Caco-2 (cell line): ENCODE measurements at regions not wholly inside any gene's neighbourhood (a gene's known extent, or its start where the extent isn't known, plus 50 kb on each side); places are given as distances from the start of the nearest gene placed in this dataset.
A peak's percentile ranks its signal among the peaks of the same experiment; 100 is the strongest.

Experiments
- BruUV-seq: library from RNA; stranded (reverse); fragments of 400-500 nt; replicated peaks from 2 replicates; lab custom pipeline; 2021; lab: Mats Ljungman, UMichigan
- CTCF ChIA-PET: fragments of 300-600 bp; sonication (Branson Sonifier 250); formaldehyde crosslinking; loops from one replicate; lab custom pipeline; 2022; ENCODE audit warnings: antibody characterized with exemption; lab: Charles Lee
- POLR2A ChIA-PET: fragments of 300-600 bp; sonication (Branson Sonifier 250); formaldehyde crosslinking; loops from one replicate; lab custom pipeline; 2022; ENCODE audit warnings: antibody characterized with exemption; lab: Charles Lee
- DNase-seq, 2 experiments: peaks; one replicate each; pipeline versions ENCODE4 v3.0.0 to v3.0.0-alpha.2; 2020 to 2022
- H3K27me3 ChIP-seq: replicated peaks from 2 replicates; pipeline ENCODE4 v1.6.0; 2011; ENCODE audit warnings: low read length; ENCODE audit not compliant: control insufficient read depth, insufficient read depth
- H3K36me3 ChIP-seq: 2 replicates; pipeline ENCODE4 v1.5.1; 2011; ENCODE audit warnings: low read length; ENCODE audit not compliant: control insufficient read depth, insufficient read depth
- H3K4me1 ChIP-seq: fragments of 250-450 bp; sonication (Bioruptor Pico); 2 replicates; pipeline ENCODE4 v1.5.1; 2020; ENCODE audit warnings: mild to moderate bottlenecking
- H3K4me3 ChIP-seq: 2 replicates; pipeline ENCODE4 v1.5.1; 2011; ENCODE audit warnings: low read depth, mild to moderate bottlenecking, control low read depth, low read length
- H3K9me3 ChIP-seq: fragments of 250-450 bp; sonication (Bioruptor Pico); 2 replicates; pipeline ENCODE4 v1.5.1; 2020; ENCODE audit warnings: mild to moderate bottlenecking, moderate library complexity
- H3K27ac Mint-ChIP-seq: one replicate; pipeline ENCODE4 v1.8.0; 2022; ENCODE audit warnings: mixed read lengths; ENCODE audit not compliant: unreplicated experiment
- H3K27me3 Mint-ChIP-seq: one replicate; pipeline ENCODE4 v1.8.0; 2022; ENCODE audit warnings: mixed read lengths; ENCODE audit not compliant: insufficient read depth, unreplicated experiment
- H3K36me3 Mint-ChIP-seq: one replicate; pipeline ENCODE4 v1.8.0; 2022; ENCODE audit warnings: mild to moderate bottlenecking, mixed read lengths; ENCODE audit not compliant: insufficient read depth, unreplicated experiment
- H3K4me1 Mint-ChIP-seq: one replicate; pipeline ENCODE4 v1.8.0; 2022; ENCODE audit warnings: low read depth, mixed read lengths; ENCODE audit not compliant: unreplicated experiment
- H3K4me3 Mint-ChIP-seq: one replicate; pipeline ENCODE4 v1.8.0; 2022; ENCODE audit warnings: mild to moderate bottlenecking, moderate library complexity, mixed read lengths; ENCODE audit not compliant: unreplicated experiment
- H3K9me3 Mint-ChIP-seq: one replicate; pipeline ENCODE4 v1.8.0; 2022; ENCODE audit warnings: mixed read lengths; ENCODE audit not compliant: unreplicated experiment
- CTCF ChIP-seq, 2 experiments: fragments of 200-600 bp in 1 of 2; IDR thresholded peaks; 1 replicate in 1 of 2; 2 replicates in 1 of 2; pipeline versions ENCODE4 v1.5.1 to v1.8.0; 2011 to 2022; ENCODE audit warnings: antibody characterized with exemption in 1 of 2, control low read depth in 1 of 2, inconsistent platforms in 1 of 2, low read depth in 1 of 2, low read length in 1 of 2, mild to moderate bottlenecking in 1 of 2, moderate library complexity in 1 of 2; ENCODE audit not compliant: insufficient read depth in 1 of 2, severe bottlenecking in 1 of 2, unreplicated experiment in 1 of 2
- intact Hi-C: fragments of 100-400 bp; cut with micrococcal nuclease; formaldehyde crosslinking; loops from one replicate; pipeline ENCODE4 v1.10.0; 2022; ENCODE audit not compliant: unreplicated experiment

- Histone ChIP-seq H3K4me3 (no peak overlapping the region), H3K4me1 (no peaks in the 10 kb centered on the region), H3K36me3 (no peaks in the 10 kb centered on the region), H3K27me3 (no peaks in the 10 kb centered on the region), H3K9me3 (no peaks in the 10 kb centered on the region)
- no peaks in the 10 kb centered on the region for H3K36me3 Mint-ChIP-seq
- H3K4me3 Mint-ChIP-seq, result peak overlapping the region; percentile 23
- no peak for TF ChIP-seq CTCF (IDR thresholded peaks at IDR 0.05; ENCODE audit: insufficient read depth in 1 of 2, low read depth in 1 of 2, low read length in 1 of 2, severe bottlenecking in 1 of 2, unreplicated experiment in 1 of 2)
- intact Hi-C loops, result loop anchor here (10.0 kb wide), 2 partner anchors 167 to 717 kb away; no protein-coding TSS in a partner anchor
- no TSS peak for BruUV-seq
- H3K4me1 Mint-ChIP-seq, result no peaks in the 10 kb centered on the region
- no peak for DNase-seq
- ChIA-PET POLR2A (no interaction called here), CTCF (no interaction called here)
- peaks cover 6% of the 10 kb centered on the region for H3K27me3 Mint-ChIP-seq
- no peak overlapping the region for H3K27ac Mint-ChIP-seq
- no peaks in the 10 kb centered on the region for H3K9me3 Mint-ChIP-seq
Measured at GRCh38 chr5:50967563-50968355, 301.3 kb downstream of the PARP8 start.

DNA sequence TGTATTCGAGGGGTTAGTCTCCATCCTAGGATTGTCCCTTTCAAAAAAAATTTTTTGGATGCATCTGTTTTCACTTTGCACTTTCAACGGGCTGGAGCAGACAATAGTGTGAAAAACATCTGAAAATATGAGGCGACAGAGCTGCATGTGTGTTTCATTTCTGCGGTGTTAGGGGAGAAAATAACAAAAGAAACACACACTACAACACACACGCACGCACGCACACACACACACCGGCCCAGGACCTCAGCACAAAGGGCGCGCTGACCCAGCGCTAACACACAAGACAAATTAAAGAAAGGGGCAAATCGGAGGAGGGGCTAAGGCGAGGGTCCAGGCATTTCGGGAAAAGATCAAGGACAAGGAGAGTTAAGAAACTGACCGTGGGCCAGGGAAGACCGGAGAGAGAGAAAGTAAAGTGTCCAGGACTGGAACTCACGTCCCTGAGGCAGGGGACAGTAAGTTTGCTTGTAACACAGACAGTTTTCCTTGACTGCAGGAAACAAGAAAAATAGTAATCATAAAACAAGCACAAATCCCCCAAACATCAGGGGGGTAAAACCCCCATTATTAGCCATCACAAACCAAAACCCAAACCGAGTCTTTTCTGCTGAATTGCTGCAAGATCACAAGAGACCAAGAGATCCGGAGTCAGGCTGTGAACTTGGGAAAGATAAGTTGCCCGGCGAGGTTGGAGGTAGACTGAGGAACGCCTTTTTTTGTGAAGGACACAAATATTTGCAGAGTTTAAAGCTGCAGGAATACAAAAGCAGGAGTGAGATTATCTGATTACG, 302.1 kb downstream of the PARP8 start:
- H3K36me3 Mint-ChIP-seq, result no peaks in the 10 kb centered on the region
- intact Hi-C loops, result loop anchor here (10.0 kb wide), 2 partner anchors 166 to 716 kb away; no protein-coding TSS in a partner anchor
- Histone ChIP-seq H3K9me3 (no peaks in the 10 kb centered on the region), H3K36me3 (no peaks in the 10 kb centered on the region), H3K4me1 (no peaks in the 10 kb centered on the region), H3K4me3 (no peak overlapping the region), H3K27me3 (no peaks in the 10 kb centered on the region)
- no peak for DNase-seq
- no TSS peak for BruUV-seq
- peaks cover 6% of the 10 kb centered on the region for H3K27me3 Mint-ChIP-seq
- H3K9me3 Mint-ChIP-seq, result no peaks in the 10 kb centered on the region
- ChIA-PET CTCF (no interaction called here), POLR2A (no interaction called here)
- H3K27ac Mint-ChIP-seq, result no peak overlapping the region
- H3K4me3 Mint-ChIP-seq, result no peak overlapping the region
- no peaks in the 10 kb centered on the region for H3K4me1 Mint-ChIP-seq
- TF ChIP-seq CTCF (IDR thresholded peaks at IDR 0.05; ENCODE audit: insufficient read depth in 1 of 2, low read depth in 1 of 2, low read length in 1 of 2, severe bottlenecking in 1 of 2, unreplicated experiment in 1 of 2), result no peak

GRCh38 chr5:50969151-50970031, 303.0 kb downstream of the PARP8 start:
- Mint-ChIP-seq H3K9me3 (no peaks in the 10 kb centered on the region), H3K36me3 (no peaks in the 10 kb centered on the region), H3K27ac (no peak overlapping the region), H3K27me3 (peaks cover 6% of the 10 kb centered on the region), H3K4me1 (no peaks in the 10 kb centered on the region), H3K4me3 (no peak overlapping the region)
- no TSS peak for BruUV-seq
- ChIA-PET CTCF (no interaction called here), POLR2A (no interaction called here)
- Histone ChIP-seq H3K36me3 (no peaks in the 10 kb centered on the region), H3K4me3 (no peak overlapping the region), H3K27me3 (no peaks in the 10 kb centered on the region), H3K4me1 (no peaks in the 10 kb centered on the region), H3K9me3 (no peaks in the 10 kb centered on the region)
- no peak for TF ChIP-seq CTCF (IDR thresholded peaks at IDR 0.05; ENCODE audit: insufficient read depth in 1 of 2, low read depth in 1 of 2, low read length in 1 of 2, severe bottlenecking in 1 of 2, unreplicated experiment in 1 of 2)
- intact Hi-C loops, result loop anchor here (10.0 kb wide), 2 partner anchors 165 to 715 kb away; no protein-coding TSS in a partner anchor
- DNase-seq, result no peak
